GM23338 (cell line): ENCODE measurements at regions not wholly inside any gene's neighbourhood (a gene's known extent, or its start where the extent isn't known, plus 50 kb on each side); places are given as distances from the start of the nearest gene placed in this dataset.

Source experiments
- ATAC-seq: fragments of 200-7000 bp; cut with Tn5 transposase; 3 replicates; pipeline ENCODE4 v1.9.1; 2020
- DNase-seq: peaks from one replicate; pipeline ENCODE4 v3.0.0-alpha.2; 2015; ENCODE audit warnings: low spot score
- H2AFZ ChIP-seq: fragments of 200-600 bp; sonication (generic); 2 replicates; pipeline ENCODE4 v1.8.0; 2016; ENCODE audit warnings: antibody characterized with exemption, mild to moderate bottlenecking, moderate library complexity
- H3F3A ChIP-seq: fragments of 200-600 bp; sonication (generic); replicated peaks from 2 replicates; pipeline ENCODE4 v1.8.0; 2017; ENCODE audit warnings: antibody characterized with exemption, mixed run types, low read depth
- H3K27ac ChIP-seq: fragments of 200-600 bp; sonication (generic); 2 replicates; pipeline ENCODE4 v1.6.1; 2016; ENCODE audit warnings: low read depth
- H3K27me3 ChIP-seq: fragments of 200-600 bp; sonication (generic); 2 replicates; pipeline ENCODE4 v1.8.0; 2016; ENCODE audit warnings: mild to moderate bottlenecking, mixed run types, moderate library complexity; ENCODE audit not compliant: insufficient read depth
- H3K36me3 ChIP-seq: fragments of 200-600 bp; sonication (generic); 2 replicates; pipeline ENCODE4 v1.8.0; 2016; ENCODE audit warnings: mild to moderate bottlenecking; ENCODE audit not compliant: insufficient read depth
- H3K4me1 ChIP-seq: fragments of 200-600 bp; sonication (generic); 2 replicates; pipeline ENCODE4 v1.8.0; 2016; ENCODE audit warnings: mild to moderate bottlenecking, moderate library complexity; ENCODE audit not compliant: insufficient read depth
- H3K4me2 ChIP-seq: fragments of 200-600 bp; sonication (generic); 2 replicates; pipeline ENCODE4 v1.7.1; 2017; ENCODE audit warnings: mixed run types
- H3K4me3 ChIP-seq: fragments of 200-600 bp; sonication (generic); 2 replicates; pipeline ENCODE4 v1.6.1; 2016; ENCODE audit warnings: mixed run types
- H3K79me2 ChIP-seq: fragments of 200-600 bp; sonication (generic); replicated peaks from 2 replicates; pipeline ENCODE4 v1.8.0; 2017; ENCODE audit warnings: mild to moderate bottlenecking; ENCODE audit not compliant: insufficient read depth
- H3K9me2 ChIP-seq: fragments of 200-600 bp; sonication (generic); 2 replicates; pipeline ENCODE4 v1.8.0; 2017; ENCODE audit not compliant: insufficient read depth
- H4K20me1 ChIP-seq: fragments of 200-600 bp; sonication (generic); replicated peaks from 2 replicates; pipeline ENCODE4 v1.8.0; 2017; ENCODE audit warnings: mild to moderate bottlenecking; ENCODE audit not compliant: insufficient read depth
- H3K27ac Mint-ChIP-seq: 2 replicates; pipeline ENCODE4 v1.8.0; 2020; ENCODE audit warnings: inconsistent platforms, mild to moderate bottlenecking, moderate library complexity, mixed read lengths
- H3K27me3 Mint-ChIP-seq: 3 replicates; pipeline ENCODE4 v1.8.0; 2022; ENCODE audit warnings: low read depth, mild to moderate bottlenecking, moderate library complexity, mixed read lengths, inconsistent platforms; ENCODE audit not compliant: insufficient read depth, poor library complexity
- H3K36me3 Mint-ChIP-seq: 3 replicates; pipeline ENCODE4 v1.8.0; 2021; ENCODE audit warnings: low read depth, mild to moderate bottlenecking, inconsistent platforms, moderate library complexity, mixed read lengths
- H3K4me1 Mint-ChIP-seq: 3 replicates; pipeline ENCODE4 v1.8.0; 2020; ENCODE audit warnings: mild to moderate bottlenecking, inconsistent platforms, mixed read lengths
- H3K4me3 Mint-ChIP-seq: 3 replicates; pipeline ENCODE4 v1.8.0; 2021; ENCODE audit warnings: moderate library complexity, mild to moderate bottlenecking, inconsistent platforms, mixed read lengths
- H3K9me3 Mint-ChIP-seq: 3 replicates; pipeline ENCODE4 v1.8.0; 2020; ENCODE audit warnings: moderate library complexity, mild to moderate bottlenecking, inconsistent platforms, mixed read lengths
- CTCF ChIP-seq, 2 experiments: fragments of 200-600 bp in 1 of 2; sonication (generic) in 1 of 2; conservative IDR thresholded peaks; 2 replicates each; pipeline versions ENCODE4 v1.5.1 to v1.6.1; 2016 to 2017; ENCODE audit warnings: antibody characterized with exemption in 2 of 2, low read depth in 2 of 2, mild to moderate bottlenecking in 2 of 2, moderate library complexity in 1 of 2
- ETS1 ChIP-seq: IDR thresholded peaks from 2 replicates; pipeline ENCODE4 v1.6.1; 2016; ENCODE audit warnings: antibody characterized with exemption
- NANOG ChIP-seq: IDR thresholded peaks from 2 replicates; pipeline ENCODE4 v1.6.1; 2016; ENCODE audit warnings: antibody characterized with exemption, borderline replicate concordance
- REST ChIP-seq: IDR thresholded peaks from one replicate; pipeline ENCODE4 v1.6.1; 2018; ENCODE audit warnings: antibody characterized with exemption; ENCODE audit not compliant: unreplicated experiment
- STAT1 ChIP-seq: IDR thresholded peaks from one replicate; pipeline ENCODE4 v1.6.1; 2016; ENCODE audit warnings: antibody characterized with exemption; ENCODE audit not compliant: unreplicated experiment
- ZNF114 ChIP-seq: fragments of 250-450 bp; sonication (Bioruptor Pico); IDR thresholded peaks from 2 replicates; pipeline ENCODE4 v1.5.0; 2020; ENCODE audit warnings: mild to moderate bottlenecking, moderate library complexity
- ZNF462 ChIP-seq: fragments of 250-450 bp; sonication (Bioruptor Pico); IDR thresholded peaks from 2 replicates; pipeline ENCODE4 v1.5.0; 2020; ENCODE audit warnings: mild to moderate bottlenecking, moderate library complexity

- Mint-ChIP-seq H3K4me3 (no peak overlapping the region), H3K36me3 (no peaks in the 10 kb centered on the region), H3K27ac (no peak overlapping the region), H3K4me1 (no peaks in the 10 kb centered on the region), H3K9me3 (no peaks in the 10 kb centered on the region), H3K27me3 (peaks cover 1% of the 10 kb centered on the region)
- H3K4me2 ChIP-seq: no peak overlapping the region
- no peak overlapping the region for H2AFZ ChIP-seq
- no peaks in the 10 kb centered on the region for H3K27me3 ChIP-seq
- H3F3A ChIP-seq: no peaks in the 10 kb centered on the region
- H3K9me2 ChIP-seq: 0 out of 2 replicates have a peak, but pooled peaks cover 5% of the 10 kb centered on the region
- H3K4me3 ChIP-seq: no peak overlapping the region
- H3K27ac ChIP-seq: no peak overlapping the region
- no peaks in the 10 kb centered on the region for H3K36me3 ChIP-seq
- H4K20me1 ChIP-seq: no peaks in the 10 kb centered on the region
- TF ChIP-seq ZNF114 (CRISPR knock-in tag): no peak
- no peak for TF ChIP-seq STAT1
- no peak for TF ChIP-seq NANOG
- no peak for TF ChIP-seq CTCF (conservative IDR thresholded peaks at IDR 0.05; ENCODE audit: low read depth in 2 of 2)
- no peak for TF ChIP-seq ETS1
- H3K79me2 ChIP-seq: no peaks in the 10 kb centered on the region
- peak; percentile 32; the same call in 1 of the 3 replicates for ATAC-seq
- H3K4me1 ChIP-seq: no peaks in the 10 kb centered on the region
- DNase-seq: peak; percentile 17
Measured at GRCh38 chr1:56284928-56285327, 294.4 kb downstream of the PLPP3 start.

GRCh38 chr1:56278061-56278460, 301.3 kb downstream of the PLPP3 start:
- no peak overlapping the region for H3K27ac ChIP-seq
- no peak overlapping the region for H3K4me2 ChIP-seq
- Mint-ChIP-seq H3K4me3 (no peak overlapping the region), H3K9me3 (no peaks in the 10 kb centered on the region), H3K27ac (no peak overlapping the region), H3K27me3 (peaks cover 1% of the 10 kb centered on the region), H3K36me3 (no peaks in the 10 kb centered on the region), H3K4me1 (no peaks in the 10 kb centered on the region)
- no peaks in the 10 kb centered on the region for H3K36me3 ChIP-seq
- no peak overlapping the region for H2AFZ ChIP-seq
- DNase-seq (no peak), ATAC-seq (no peak)
- H3K4me1 ChIP-seq: no peaks in the 10 kb centered on the region
- H3K79me2 ChIP-seq: no peaks in the 10 kb centered on the region
- H4K20me1 ChIP-seq: no peaks in the 10 kb centered on the region
- H3K9me2 ChIP-seq: no peaks in the 10 kb centered on the region
- no peaks in the 10 kb centered on the region for H3K27me3 ChIP-seq
- H3F3A ChIP-seq: no peaks in the 10 kb centered on the region
- no peak overlapping the region for H3K4me3 ChIP-seq
- no peak for TF ChIP-seq ZNF114 (CRISPR knock-in tag)
- no peak for TF ChIP-seq REST
- no peak for TF ChIP-seq ZNF462 (CRISPR knock-in tag)
- no peak for TF ChIP-seq STAT1
- no peak for TF ChIP-seq NANOG
- TF ChIP-seq ETS1: no peak
